Testis (tissue), 2 donors: ENCODE measurements at regions not wholly inside any gene's neighbourhood (a gene's known extent, or its start where the extent isn't known, plus 50 kb on each side); places are given as distances from the start of the nearest gene placed in this dataset.

Source experiments
- POLR2A ChIP-seq: fragments of 450-650 bp; IDR thresholded peaks from one replicate; pipeline ENCODE4 v1.6.1; 2017; ENCODE audit warnings: antibody characterized with exemption, mild to moderate bottlenecking, moderate library complexity
- TF ChIP-seq, protein P1 (sequence below), 3 experiments: fragments of 450-650 bp in 2 of 3; fragments of 200-600 bp in 1 of 3; sonication (generic) in 1 of 3; IDR thresholded peaks; one replicate each; pipeline ENCODE4 v1.5.1; 2016 to 2019; ENCODE audit warnings: antibody characterized with exemption in 3 of 3, mild to moderate bottlenecking in 2 of 3, moderate library complexity in 1 of 3

DNA sequence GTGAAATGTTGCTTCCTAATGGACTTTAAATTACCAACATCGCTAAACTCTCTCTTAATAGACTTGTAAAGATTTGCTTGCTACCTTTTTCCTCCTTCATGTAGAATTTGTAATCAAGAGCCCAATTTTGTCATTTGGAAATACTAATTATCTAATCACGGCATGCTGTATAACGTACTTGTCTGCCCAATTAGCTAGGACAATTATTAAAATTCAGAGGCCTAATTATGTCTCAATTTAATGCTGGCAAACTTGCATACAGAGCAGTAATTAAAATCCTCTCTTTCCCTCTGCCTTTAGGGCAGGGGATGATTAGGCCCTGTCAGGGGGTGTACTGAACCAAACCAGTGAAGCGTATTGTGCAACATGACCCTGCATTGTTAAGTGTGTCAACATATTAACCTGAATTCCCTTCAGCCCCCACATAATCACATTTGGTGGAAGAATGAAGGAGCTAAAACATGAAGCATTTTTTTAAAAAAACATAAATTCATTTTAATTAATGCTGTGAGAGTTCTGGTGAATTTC is 137.4 kb upstream of the BARHL2 start:
- no peak for TF ChIP-seq POLR2A
- TF ChIP-seq, protein P1, sequence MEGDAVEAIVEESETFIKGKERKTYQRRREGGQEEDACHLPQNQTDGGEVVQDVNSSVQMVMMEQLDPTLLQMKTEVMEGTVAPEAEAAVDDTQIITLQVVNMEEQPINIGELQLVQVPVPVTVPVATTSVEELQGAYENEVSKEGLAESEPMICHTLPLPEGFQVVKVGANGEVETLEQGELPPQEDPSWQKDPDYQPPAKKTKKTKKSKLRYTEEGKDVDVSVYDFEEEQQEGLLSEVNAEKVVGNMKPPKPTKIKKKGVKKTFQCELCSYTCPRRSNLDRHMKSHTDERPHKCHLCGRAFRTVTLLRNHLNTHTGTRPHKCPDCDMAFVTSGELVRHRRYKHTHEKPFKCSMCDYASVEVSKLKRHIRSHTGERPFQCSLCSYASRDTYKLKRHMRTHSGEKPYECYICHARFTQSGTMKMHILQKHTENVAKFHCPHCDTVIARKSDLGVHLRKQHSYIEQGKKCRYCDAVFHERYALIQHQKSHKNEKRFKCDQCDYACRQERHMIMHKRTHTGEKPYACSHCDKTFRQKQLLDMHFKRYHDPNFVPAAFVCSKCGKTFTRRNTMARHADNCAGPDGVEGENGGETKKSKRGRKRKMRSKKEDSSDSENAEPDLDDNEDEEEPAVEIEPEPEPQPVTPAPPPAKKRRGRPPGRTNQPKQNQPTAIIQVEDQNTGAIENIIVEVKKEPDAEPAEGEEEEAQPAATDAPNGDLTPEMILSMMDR (IDR thresholded peaks at IDR 0.05) = no peak
